ENCODE measurements at regions not wholly inside any gene's neighbourhood (a gene's known extent, or its start where the extent isn't known, plus 50 kb on each side); places are given as distances from the start of the nearest gene placed in this dataset.

- no peak for DNase-seq (ENCODE audit: low spot score)
- FAIRE-seq, result no peak
Measured at GRCh38 chr2:104289651-104290565, 564.0 kb upstream of the POU3F3 start.

DNA sequence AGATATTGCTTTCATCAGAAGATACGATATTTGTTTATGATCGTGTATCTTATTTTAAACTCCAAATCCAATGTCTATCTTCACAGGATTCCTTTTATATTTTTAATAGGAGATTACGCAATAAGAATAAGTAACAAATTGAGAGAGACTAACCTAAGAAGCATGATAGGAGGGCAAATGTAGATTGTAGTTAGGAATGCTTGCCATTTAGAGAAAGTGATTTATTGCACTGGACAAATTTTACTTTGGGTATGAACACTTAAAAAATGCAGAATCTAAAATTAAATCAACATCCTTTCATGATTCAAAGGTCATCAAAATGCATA, 563.4 kb upstream of the POU3F3 start:
- FAIRE-seq, result no peak

DNA sequence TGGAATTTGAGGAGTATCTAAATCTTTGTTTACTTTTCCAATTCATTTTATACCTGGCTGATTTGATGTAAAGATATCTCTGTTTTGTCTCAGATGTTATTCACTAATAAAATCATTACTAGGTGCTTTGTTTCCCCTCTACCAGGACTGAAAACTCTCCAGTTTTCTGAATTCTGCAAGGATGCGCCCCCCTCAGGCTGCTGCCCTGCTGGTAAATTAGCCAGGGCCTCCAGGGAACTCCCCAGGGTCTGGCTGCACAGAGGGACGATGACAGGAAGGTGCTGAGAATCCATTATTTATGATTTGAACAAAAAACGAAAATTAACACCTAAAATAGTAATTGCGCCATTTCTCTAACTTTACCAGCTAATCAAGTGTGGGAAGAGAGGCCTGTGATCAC, 541.2 kb upstream of the POU3F3 start:
- no peak for FAIRE-seq
- DNase-seq (ENCODE audit: low spot score), result no peak

More for the DNA sequence above, 563.4 kb upstream of the POU3F3 start:
- DNase-seq (ENCODE audit: low spot score), result no peak

DNA sequence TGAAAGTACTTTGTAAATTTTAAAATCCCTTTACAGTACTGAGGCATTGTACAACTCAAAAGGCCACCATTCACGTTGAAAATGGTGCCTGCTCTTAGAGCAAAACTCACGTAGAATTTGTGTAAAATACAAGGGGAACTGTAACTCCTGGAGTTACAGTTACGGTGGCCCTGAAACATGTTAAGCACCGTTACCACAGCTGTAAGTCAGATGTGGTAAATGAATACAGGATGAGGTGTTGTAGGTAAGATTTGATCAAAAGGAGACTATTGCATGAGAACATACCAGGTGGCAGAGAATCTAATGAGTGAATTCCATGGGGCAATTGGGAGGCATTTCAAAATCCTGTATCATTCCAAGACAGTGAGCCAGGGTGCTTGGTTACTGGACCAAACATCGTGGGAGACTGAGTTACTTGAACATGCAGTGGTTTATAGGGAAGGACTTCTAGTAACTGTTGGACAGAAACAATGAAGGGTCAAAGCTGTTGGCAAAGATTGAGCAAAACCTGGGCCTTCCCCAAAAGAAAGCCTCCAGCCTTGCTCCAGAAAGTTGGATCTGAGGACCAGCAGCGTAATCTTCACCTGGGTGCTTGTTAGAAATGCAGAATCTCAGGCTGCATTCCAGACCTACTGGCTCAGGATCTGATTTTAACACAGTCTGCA, 535.8 kb upstream of the POU3F3 start:
- DNase-seq (ENCODE audit: low spot score) (no peak), FAIRE-seq (no peak)

- DNase-seq (ENCODE audit: low spot score), result no peak
- FAIRE-seq, result no peak
Measured at GRCh38 chr2:104321116-104321795, 532.7 kb upstream of the POU3F3 start.

- FAIRE-seq (no peak), DNase-seq (ENCODE audit: low spot score) (no peak)
Measured at GRCh38 chr2:104321796-104322349, 532.0 kb upstream of the POU3F3 start.

GRCh38 chr2:104332731-104333130, 521.2 kb upstream of the POU3F3 start:
- DNase-seq (ENCODE audit: low spot score) (peak; percentile 52), FAIRE-seq (peak; percentile 27)

DNA sequence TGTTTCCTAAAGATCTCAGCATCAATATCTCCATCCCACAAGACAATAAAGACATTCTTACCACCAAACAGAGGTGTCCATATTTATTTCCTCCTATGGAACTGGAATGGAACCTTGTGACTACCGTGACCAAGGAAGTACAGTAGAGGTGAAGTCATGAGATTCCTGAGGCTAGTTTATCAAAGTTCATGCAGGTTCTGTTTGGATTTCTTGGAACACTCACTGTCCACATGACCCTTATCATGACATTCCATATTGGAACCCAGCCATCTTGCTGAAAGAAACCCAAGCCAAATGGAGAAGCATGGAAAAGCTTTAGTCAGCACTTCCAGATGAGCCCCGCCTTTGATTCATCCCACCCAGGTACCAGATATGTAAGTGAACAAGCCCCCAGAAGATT, 516.0 kb upstream of the POU3F3 start:
- DNase-seq (ENCODE audit: low spot score), result no peak
- no peak for FAIRE-seq

DNA sequence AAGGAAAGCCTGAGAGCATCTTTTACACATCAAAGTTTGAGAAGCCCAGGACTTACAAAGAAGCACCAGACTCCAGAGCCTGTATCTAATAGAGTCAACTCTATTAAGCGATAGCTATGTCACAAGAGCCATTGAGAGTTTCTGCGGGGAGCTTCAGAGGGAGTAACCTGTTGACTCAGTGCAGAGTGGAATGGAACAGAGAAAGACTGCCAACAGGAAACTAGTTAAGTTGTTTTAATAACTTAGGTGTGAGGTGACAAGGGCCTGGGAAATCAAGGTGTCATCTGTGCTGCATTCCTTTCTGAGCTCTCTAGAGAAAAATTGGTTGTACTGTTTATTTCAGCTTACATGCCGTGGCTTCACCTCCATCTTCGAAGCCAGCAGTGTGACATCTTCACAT, 513.8 kb upstream of the POU3F3 start:
- DNase-seq (ENCODE audit: low spot score), result no peak
- no peak for FAIRE-seq

- DNase-seq (ENCODE audit: low spot score), result no peak
- no peak for FAIRE-seq
Measured at GRCh38 chr2:104340879-104341828, 512.8 kb upstream of the POU3F3 start.

DNA sequence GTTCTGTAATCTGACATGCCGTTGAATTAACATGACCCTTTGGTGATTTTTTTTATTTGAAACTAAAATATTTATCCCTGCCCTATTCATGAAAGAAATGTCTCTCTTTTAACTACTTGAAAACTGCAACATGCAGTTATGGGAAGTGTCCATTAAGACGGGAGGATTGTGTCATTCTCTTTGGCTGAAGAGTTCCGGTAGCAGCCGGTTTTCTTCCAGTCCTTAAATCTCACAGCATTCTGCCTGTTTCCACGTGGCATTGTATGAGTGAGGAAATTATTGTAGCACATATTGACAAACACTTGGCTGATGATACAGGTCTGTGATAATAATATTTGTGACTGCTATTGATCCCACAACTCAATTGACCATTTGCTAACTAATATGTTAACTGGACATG, 509.6 kb upstream of the POU3F3 start:
- DNase-seq (ENCODE audit: low spot score), result no peak

GRCh38 chr2:104344985-104345384, 508.9 kb upstream of the POU3F3 start:
- no peak for DNase-seq (ENCODE audit: low spot score)

More for the DNA sequence above, 509.6 kb upstream of the POU3F3 start:
- no peak for FAIRE-seq

DNA sequence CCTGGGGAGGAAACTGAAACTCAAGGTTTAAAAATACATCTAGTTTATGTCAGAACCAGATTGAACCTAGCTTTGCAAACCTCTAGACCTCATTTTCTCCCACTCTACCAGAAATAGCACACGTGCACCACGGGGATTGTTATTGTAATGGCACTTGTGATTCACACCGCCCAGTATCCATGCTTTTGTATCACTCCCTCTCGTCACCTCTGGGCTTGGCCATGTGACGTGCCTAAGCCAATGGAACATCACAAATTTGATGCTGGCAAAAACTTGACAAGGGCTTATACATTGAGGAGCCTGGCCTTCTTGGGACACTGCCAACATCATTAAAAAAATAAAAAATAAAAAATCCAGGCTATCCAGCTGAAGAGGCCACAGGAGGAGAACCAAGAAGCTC, 495.8 kb upstream of the POU3F3 start:
- no peak for DNase-seq (ENCODE audit: low spot score)
- no peak for FAIRE-seq

More at GRCh38 chr2:104344985-104345384, 508.9 kb upstream of the POU3F3 start:
- no peak for FAIRE-seq

DNA sequence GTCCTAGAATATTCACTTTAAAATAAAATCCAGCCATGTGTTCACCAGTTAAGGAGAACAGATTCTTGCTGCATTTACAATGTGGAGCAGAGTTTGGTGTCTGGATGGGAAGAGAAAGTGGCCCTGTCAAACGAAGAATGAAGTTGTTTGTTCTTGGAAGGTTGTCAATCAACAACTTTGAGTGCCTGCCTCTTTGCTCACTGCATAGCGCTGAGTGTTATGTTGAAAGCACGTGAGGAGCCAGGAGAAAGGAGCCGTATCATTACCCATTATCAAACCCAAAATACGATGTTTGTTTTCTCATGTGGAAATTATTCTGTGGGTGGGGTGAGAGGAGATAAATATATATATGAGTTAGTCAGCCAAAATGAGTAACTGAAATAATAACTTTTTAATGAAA, 492.5 kb upstream of the POU3F3 start:
- FAIRE-seq (no peak), DNase-seq (ENCODE audit: low spot score) (no peak)

GRCh38 chr2:104368089-104368488, 485.8 kb upstream of the POU3F3 start:
- FAIRE-seq (no peak), DNase-seq (ENCODE audit: low spot score) (no peak)

- no peak for FAIRE-seq
Measured at GRCh38 chr2:104371087-104371781, 482.7 kb upstream of the POU3F3 start.

DNA sequence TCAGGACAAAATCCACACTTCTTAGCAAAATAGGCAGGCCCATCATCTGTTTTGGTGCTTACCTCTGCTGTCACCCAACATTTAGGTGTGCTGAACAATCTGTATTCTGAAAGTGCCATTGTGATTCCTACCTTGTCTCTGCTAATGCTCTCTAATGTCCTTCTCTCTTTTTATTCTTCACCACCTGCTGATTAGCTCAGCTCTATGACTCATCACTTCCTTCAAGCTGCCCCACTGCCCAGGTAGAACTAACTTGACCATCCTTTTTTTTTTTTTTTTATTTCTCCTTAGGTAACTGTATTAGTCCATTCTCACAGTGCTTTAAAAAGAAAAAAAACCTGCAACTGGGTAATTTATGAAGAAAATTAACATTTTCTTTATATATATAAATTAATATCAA, 478.7 kb upstream of the POU3F3 start:
- no peak for DNase-seq (ENCODE audit: low spot score)
- FAIRE-seq, result no peak

More at GRCh38 chr2:104371087-104371781, 482.7 kb upstream of the POU3F3 start:
- DNase-seq (ENCODE audit: low spot score), result no peak

DNA sequence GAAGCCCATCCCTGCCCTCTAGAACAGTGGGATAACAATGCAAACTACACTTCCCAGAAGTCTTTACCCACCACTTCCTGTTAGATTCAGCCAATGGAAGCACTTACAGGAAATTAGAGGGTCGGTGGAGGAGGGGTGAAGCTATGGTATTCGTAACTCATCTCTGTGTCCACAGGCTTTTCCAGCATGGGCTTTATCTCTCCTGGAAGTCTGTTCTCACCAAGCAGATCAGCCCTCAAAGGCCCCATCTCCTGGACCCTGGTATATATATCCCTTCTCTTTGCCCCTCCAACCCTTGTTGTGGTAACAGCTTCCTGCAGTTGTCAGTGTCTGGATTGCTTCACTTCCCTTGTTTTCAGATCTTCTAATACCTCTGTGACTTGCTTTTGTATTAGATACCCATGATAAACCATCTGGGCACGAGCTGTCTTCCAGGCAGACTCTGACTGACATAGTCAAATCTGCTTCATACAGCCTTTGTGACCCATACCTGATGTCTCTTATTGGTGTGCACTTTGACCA, 475.0 kb upstream of the POU3F3 start:
- DNase-seq (ENCODE audit: low spot score), result peak; percentile 70
- no peak for FAIRE-seq

DNA sequence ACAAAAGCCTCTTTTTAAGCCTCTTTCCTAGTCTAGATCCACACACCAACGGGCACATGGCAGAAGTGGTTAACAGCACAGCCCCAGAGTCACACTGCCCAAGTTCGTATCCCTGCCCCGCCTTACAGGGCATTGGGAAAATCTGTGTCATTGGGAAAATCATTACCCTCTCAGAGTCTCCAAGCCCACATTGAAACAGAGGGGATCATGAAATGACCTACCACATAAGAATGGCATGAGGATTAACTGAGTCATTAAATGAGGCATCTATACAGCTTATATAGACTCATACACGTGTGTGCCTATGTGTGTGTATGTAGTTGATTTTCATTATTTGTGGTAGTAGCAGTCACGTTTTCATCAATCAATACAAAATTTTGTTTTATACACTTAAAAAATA, 469.0 kb upstream of the POU3F3 start:
- FAIRE-seq, result no peak
- no peak for DNase-seq (ENCODE audit: low spot score)

DNA sequence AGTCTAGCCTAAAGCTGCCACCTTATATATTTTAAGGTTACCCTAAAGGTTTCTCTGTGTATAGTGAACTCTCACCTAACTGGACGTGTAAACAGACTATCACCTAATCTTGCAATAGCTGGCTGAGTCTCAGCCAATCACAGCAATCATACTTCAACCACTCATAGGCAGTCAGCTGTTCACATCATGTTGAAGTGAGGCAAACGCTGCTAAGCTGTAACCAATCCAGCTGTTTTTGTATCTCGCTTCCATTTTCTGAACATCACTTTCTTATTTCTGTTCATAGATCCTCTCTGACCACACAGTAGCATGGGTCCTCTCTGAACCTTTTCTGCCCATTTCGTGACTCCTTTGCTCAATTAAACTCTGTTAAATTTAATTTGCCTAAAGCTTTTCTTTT, 468.2 kb upstream of the POU3F3 start:
- FAIRE-seq, result no peak
- no peak for DNase-seq (ENCODE audit: low spot score)
